Upper lobe of left lung (tissue), 6 donors: ENCODE measurements at regions not wholly inside any gene's neighbourhood (a gene's known extent, or its start where the extent isn't known, plus 50 kb on each side); places are given as distances from the start of the nearest gene placed in this dataset.
"Not testable (repeated sequence)": the region's sequence is repeated elsewhere in the genome, so short reads cannot be mapped to it uniquely, and the experiment has no call there.

ENCODE experiments used
- ATAC-seq, 2 donors: fragments of 200-7000 bp; cut with Tn5 transposase; one replicate each; pipeline ENCODE4 v1.9.1; 2022; ENCODE audit warnings: mild to moderate bottlenecking in 2 of 2, moderate library complexity in 2 of 2; ENCODE audit not compliant: low FRiP score in 2 of 2
- DNase-seq, 2 donors: peaks; one replicate each; pipeline ENCODE4 v3.0.0-alpha.2; 2019 to 2020
- H3K27ac ChIP-seq, 4 donors: fragments of 200-600 bp; sonication (generic); one replicate each; pipeline ENCODE4 v1.5.1; 2016 to 2019
- H3K27me3 ChIP-seq, 4 donors: fragments of 200-600 bp; sonication (generic); one replicate each; pipeline ENCODE4 v1.5.1; 2017 to 2019
- H3K36me3 ChIP-seq, 4 donors: fragments of 200-600 bp; sonication (generic); one replicate each; pipeline ENCODE4 v1.5.1; 2016 to 2019
- H3K4me1 ChIP-seq, 4 donors: fragments of 200-600 bp; sonication (generic); one replicate each; pipeline ENCODE4 v1.5.1; 2018 to 2019
- H3K4me3 ChIP-seq, 4 donors: fragments of 200-600 bp; sonication (generic); one replicate each; pipeline ENCODE4 v1.5.1; 2017 to 2019; ENCODE audit warnings: mild to moderate bottlenecking in 2 of 4, moderate library complexity in 1 of 4
- H3K9me3 ChIP-seq, 4 donors: fragments of 200-600 bp; sonication (generic); one replicate each; pipeline ENCODE4 v1.5.1; 2018 to 2019
- EP300 ChIP-seq, 4 donors: sonication (generic); formaldehyde crosslinking; IDR thresholded peaks; one replicate each; pipeline ENCODE4 v1.5.1; 2017; ENCODE audit warnings: antibody characterized with exemption in 4 of 4, control low read depth in 2 of 4
- POLR2A ChIP-seq, 4 donors: fragments of 450-650 bp; IDR thresholded peaks; one replicate each; pipeline ENCODE4 v1.5.1; 2016 to 2017; ENCODE audit warnings: antibody characterized with exemption in 4 of 4, mild to moderate bottlenecking in 2 of 4
- POLR2AphosphoS5 ChIP-seq, 2 donors: sonication (generic); formaldehyde crosslinking; IDR thresholded peaks; one replicate each; pipeline ENCODE4 v1.5.1; 2017; ENCODE audit warnings: antibody characterized with exemption in 2 of 2
- WGBS, 2 donors: methylation state at CpG; one replicate each; pipeline ENCODE4 v1.1.5; 2017 to 2018; 5-methylcytosine and 5-hydroxymethylcytosine counted together
- TF ChIP-seq, protein P1 (sequence below), 6 experiments: fragments of 450-650 bp in 4 of 6; fragments of 200-600 bp in 2 of 6; sonication (generic) in 2 of 6; IDR thresholded peaks; one replicate each; pipeline ENCODE4 v1.5.1; 2016 to 2019; ENCODE audit warnings: antibody characterized with exemption in 6 of 6
- donor health status: DM: no; HTN: no; CAD: no; lungs with moderate emphysema.
- donor health status: DM: no; HTN: yes; CAD: no; lungs with severe emphysema.

DNA sequence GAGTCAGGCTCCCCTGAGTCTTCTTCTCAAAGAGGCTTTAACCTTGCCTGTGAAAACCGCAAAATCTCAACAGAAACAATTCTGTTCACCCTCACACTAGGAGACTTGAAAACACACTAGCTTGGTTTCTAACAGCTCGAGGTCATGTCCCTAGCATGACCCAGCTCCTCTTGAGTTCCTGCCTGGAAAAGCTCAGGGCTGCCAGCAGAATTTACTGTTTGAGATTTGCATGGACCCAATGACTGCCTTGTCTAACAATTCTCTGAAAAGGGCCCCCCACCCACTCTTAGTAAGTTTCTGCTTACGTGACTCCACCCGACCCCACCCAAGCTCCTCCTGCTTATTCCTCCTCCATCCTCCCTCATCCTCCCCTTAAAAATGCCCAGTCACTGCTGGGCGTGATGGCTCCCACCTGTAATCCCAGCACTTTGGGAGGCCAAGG lies 85.1 kb upstream of the KMT2C start:
- no peak overlapping the region for H3K4me3 ChIP-seq
- 71 to 82% methylated on average over 5 of the region's 5 CpGs for WGBS, 2 donors
- H3K27ac ChIP-seq = no peak overlapping the region
- TF ChIP-seq, protein P1, sequence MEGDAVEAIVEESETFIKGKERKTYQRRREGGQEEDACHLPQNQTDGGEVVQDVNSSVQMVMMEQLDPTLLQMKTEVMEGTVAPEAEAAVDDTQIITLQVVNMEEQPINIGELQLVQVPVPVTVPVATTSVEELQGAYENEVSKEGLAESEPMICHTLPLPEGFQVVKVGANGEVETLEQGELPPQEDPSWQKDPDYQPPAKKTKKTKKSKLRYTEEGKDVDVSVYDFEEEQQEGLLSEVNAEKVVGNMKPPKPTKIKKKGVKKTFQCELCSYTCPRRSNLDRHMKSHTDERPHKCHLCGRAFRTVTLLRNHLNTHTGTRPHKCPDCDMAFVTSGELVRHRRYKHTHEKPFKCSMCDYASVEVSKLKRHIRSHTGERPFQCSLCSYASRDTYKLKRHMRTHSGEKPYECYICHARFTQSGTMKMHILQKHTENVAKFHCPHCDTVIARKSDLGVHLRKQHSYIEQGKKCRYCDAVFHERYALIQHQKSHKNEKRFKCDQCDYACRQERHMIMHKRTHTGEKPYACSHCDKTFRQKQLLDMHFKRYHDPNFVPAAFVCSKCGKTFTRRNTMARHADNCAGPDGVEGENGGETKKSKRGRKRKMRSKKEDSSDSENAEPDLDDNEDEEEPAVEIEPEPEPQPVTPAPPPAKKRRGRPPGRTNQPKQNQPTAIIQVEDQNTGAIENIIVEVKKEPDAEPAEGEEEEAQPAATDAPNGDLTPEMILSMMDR (IDR thresholded peaks at IDR 0.05) = no peak
- TF ChIP-seq EP300 (IDR thresholded peaks at IDR 0.05) = no peak
- no peak for TF ChIP-seq POLR2AphosphoS5 (IDR thresholded peaks at IDR 0.05)
- no peak for TF ChIP-seq POLR2A (IDR thresholded peaks at IDR 0.05)
- ATAC-seq (peak in 1 of 2 donors; percentile 74), DNase-seq (no peak)
- peaks cover 0 to 16% (median 6%) of the 10 kb centered on the region in 4 donors for H3K4me1 ChIP-seq
- H3K36me3 ChIP-seq = no peaks in the 10 kb centered on the region
- no peaks in the 10 kb centered on the region for H3K27me3 ChIP-seq
- peaks cover 0 to 11% (median 3%) of the 10 kb centered on the region in 4 donors for H3K9me3 ChIP-seq

DNA sequence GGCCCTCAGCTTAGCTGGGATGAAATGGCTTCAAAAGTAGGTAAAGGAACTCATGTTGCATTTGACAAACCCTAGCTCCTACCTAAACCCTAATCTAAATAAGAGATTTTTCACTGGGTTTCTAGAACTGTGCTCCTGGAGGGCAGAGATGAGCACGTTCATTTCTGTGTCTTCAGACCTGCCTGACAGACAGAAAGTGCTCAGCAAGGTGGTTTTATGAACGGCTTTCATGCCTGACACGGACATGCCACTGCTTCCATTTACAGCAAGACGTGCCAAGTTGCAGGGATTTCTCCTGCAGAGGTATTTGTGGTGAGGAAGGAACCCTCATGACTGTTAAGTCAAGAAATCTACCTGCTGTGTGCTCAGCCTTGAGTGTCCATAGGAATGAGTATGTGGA lies 83.5 kb upstream of the KMT2C start:
- Histone ChIP-seq H3K4me3 (no peak overlapping the region), H3K27ac (no peak overlapping the region), H3K4me1 (peaks cover 0 to 16% (median 6%) of the 10 kb centered on the region in 4 donors), H3K27me3 (no peaks in the 10 kb centered on the region), H3K9me3 (peaks cover 0 to 11% (median 3%) of the 10 kb centered on the region in 4 donors), H3K36me3 (no peaks in the 10 kb centered on the region)
- DNase-seq = no peak
- no peak for ATAC-seq
- WGBS, 2 donors = 65 to 90% methylated on average over 3 to 4 of the region's 4 CpGs
- no peak for TF ChIP-seq EP300 (IDR thresholded peaks at IDR 0.05)

DNA sequence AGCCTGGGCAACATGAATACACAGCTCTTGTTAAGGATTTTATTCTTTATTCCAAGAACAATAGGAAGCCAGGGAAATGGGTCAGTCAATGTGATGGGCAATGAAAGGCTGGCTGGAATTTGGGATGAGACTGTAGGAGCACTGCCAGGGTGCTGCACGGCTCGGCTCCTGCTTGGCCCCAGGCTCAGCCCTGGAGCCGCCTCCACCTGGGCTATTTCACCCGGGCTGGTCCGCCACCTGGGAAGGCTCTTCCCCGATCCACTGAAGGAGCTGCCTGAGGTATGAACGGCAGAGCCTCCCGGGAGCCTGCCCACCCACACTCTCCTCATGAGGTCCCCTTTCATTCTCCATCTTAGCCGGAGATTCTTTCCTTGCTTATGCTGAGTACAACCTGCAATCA lies 80.4 kb upstream of the KMT2C start:
- ATAC-seq = peak in 1 of 2 donors; percentile 40
- 91 to 94% methylated on average over 8 to 9 of the region's 9 CpGs for WGBS, 2 donors
- no peaks in the 10 kb centered on the region for H3K27me3 ChIP-seq

DNA sequence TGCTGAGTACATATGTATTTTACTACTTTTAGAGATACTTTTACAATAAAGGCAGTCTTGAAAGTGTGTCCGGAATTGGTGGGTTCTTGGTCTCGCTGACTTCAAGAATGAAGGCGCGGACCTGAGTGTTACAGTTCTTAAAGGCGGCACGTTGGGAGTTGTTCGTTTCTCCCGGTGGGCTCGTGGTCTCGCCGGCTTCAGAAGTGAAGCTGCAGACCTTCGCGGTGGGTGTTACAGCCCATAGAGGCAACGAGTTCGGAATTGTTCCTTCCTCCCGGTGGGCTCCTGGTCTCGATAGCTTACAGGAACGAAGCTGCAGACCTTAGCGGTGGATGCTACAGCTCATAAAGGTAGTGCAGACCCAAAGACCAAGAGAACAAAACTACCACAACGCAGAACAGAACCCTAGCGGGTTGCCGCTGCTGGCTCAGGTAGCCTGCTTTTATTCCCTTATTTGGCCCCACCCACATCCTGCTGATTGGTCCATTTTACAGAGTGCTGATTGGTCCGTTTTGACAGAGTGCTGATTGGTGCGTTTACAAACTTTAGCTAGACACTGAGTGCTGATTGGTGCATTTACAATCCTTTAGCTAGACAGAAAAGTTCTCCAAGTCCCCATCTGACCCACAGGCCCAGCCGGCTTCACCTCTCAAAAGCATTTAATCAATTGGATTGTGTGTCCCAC lies 79.6 kb upstream of the KMT2C start:
- DNase-seq, H3K4me1 ChIP-seq, H3K27me3 ChIP-seq, H3K36me3 ChIP-seq, H3K27ac ChIP-seq, H3K4me3 ChIP-seq, ATAC-seq: not testable (repeated sequence)
- peaks cover 0 to 11% (median 3%) of the 10 kb centered on the region in 4 donors for H3K9me3 ChIP-seq
- 86 to 87% methylated on average over 25 of the region's 25 CpGs for WGBS, 2 donors

More for the DNA sequence above, 80.4 kb upstream of the KMT2C start:
- Histone ChIP-seq H3K9me3 (peaks cover 0 to 11% (median 3%) of the 10 kb centered on the region in 4 donors), H3K4me3 (no peak overlapping the region), H3K27ac (no peak overlapping the region), H3K4me1 (no peaks in the 10 kb centered on the region), H3K36me3 (no peaks in the 10 kb centered on the region)
- TF ChIP-seq POLR2A (IDR thresholded peaks at IDR 0.05) (no peak), POLR2AphosphoS5 (IDR thresholded peaks at IDR 0.05) (no peak), EP300 (IDR thresholded peaks at IDR 0.05) (no peak)
- TF ChIP-seq, protein P1 (IDR thresholded peaks at IDR 0.05) = no peak
- DNase-seq = no peak

DNA sequence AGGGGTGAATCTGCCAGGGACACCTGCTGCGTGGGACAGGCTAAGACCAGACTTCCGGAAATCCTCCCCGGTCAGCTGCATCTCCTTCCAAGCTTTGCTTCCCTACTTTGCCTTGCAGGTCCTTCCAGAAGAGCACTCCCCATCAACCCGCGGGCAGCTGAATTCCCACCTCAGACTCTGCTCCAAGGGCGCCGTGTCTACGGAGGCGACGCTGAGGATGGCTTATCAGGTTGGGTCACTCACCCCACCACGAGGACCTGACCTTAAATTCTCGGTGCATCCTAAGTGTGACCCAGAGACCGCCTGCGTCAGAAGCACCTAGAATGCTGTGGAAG lies 78.9 kb upstream of the KMT2C start:
- Histone ChIP-seq H3K27me3 (no peaks in the 10 kb centered on the region), H3K4me3 (no peak overlapping the region), H3K4me1 (no peaks in the 10 kb centered on the region), H3K27ac (no peak overlapping the region), H3K9me3 (peaks cover 0 to 8% (median 3%) of the 10 kb centered on the region in 4 donors), H3K36me3 (no peaks in the 10 kb centered on the region)
- DNase-seq = no peak
- no peak for ATAC-seq
- 94 to 95% methylated on average over 13 to 14 of the region's 14 CpGs for WGBS, 2 donors
- TF ChIP-seq POLR2A (IDR thresholded peaks at IDR 0.05) (no peak), POLR2AphosphoS5 (IDR thresholded peaks at IDR 0.05) (no peak), EP300 (IDR thresholded peaks at IDR 0.05) (no peak)
- TF ChIP-seq, protein P1 (IDR thresholded peaks at IDR 0.05) = no peak
